HepG2 (cell line): ENCODE measurements at regions not wholly inside any gene's neighbourhood (a gene's known extent, or its start where the extent isn't known, plus 50 kb on each side); places are given as distances from the start of the nearest gene placed in this dataset.

Source experiments
- ARID2 ChIP-seq: sonication (generic); formaldehyde crosslinking; IDR thresholded peaks from 2 replicates; pipeline ENCODE4 v1.8.1; 2022; ENCODE audit warnings: mild to moderate bottlenecking, missing genetic modification reagents, borderline replicate concordance
- EHMT2 ChIP-seq: fragments of 200-600 bp; sonication (generic); IDR thresholded peaks from 2 replicates; pipeline ENCODE4 v1.7.0; 2017; ENCODE audit warnings: antibody characterized with exemption, low read depth, low read length, borderline replicate concordance
- FOXA3 ChIP-seq: IDR thresholded peaks from 2 replicates; pipeline ENCODE4 v1.6.1; 2016; ENCODE audit warnings: missing genetic modification reagents, missing compliant biosample characterization
- GATA4 ChIP-seq: sonication (generic); IDR thresholded peaks from 2 replicates; pipeline ENCODE4 v1.6.1; 2016; ENCODE audit warnings: antibody characterized with exemption, low read depth, borderline replicate concordance
- KDM5A ChIP-seq: fragments of 200-600 bp; sonication (generic); IDR thresholded peaks from 2 replicates; pipeline ENCODE4 v1.7.0; 2018; ENCODE audit warnings: antibody characterized with exemption, mild to moderate bottlenecking, low read length, borderline replicate concordance
- MLLT10 ChIP-seq: sonication (generic); formaldehyde crosslinking; IDR thresholded peaks from 2 replicates; pipeline ENCODE4 v1.4.0; 2020; ENCODE audit warnings: missing genetic modification reagents
- NBN ChIP-seq: fragments of 450-650 bp; conservative IDR thresholded peaks from 2 replicates; pipeline ENCODE4 v1.6.1; 2017
- NR2F6 ChIP-seq, 2 experiments: IDR thresholded peaks; 2 replicates each; pipeline ENCODE4 v1.6.1; 2016; ENCODE audit warnings: antibody characterized with exemption in 1 of 2, mild to moderate bottlenecking in 1 of 2
- PHF21A ChIP-seq: sonication (generic); formaldehyde crosslinking; IDR thresholded peaks from 2 replicates; pipeline ENCODE4 v1.5.0; 2020; ENCODE audit warnings: mild to moderate bottlenecking, missing genetic modification reagents
- POGZ ChIP-seq: sonication (generic); formaldehyde crosslinking; IDR thresholded peaks from 2 replicates; pipeline ENCODE4 v1.4.0; 2020; ENCODE audit warnings: mild to moderate bottlenecking, missing genetic modification reagents
- SSRP1 ChIP-seq: IDR thresholded peaks from 2 replicates; pipeline ENCODE4 v1.6.1; 2016; ENCODE audit warnings: control low read depth
- YEATS4 ChIP-seq: sonication (generic); formaldehyde crosslinking; IDR thresholded peaks from 2 replicates; pipeline ENCODE4 v1.4.0; 2020; ENCODE audit warnings: missing genetic modification reagents, borderline replicate concordance
- ZFP82 ChIP-seq: sonication (generic); formaldehyde crosslinking; IDR thresholded peaks from 2 replicates; pipeline ENCODE4 v1.5.1; 2020; ENCODE audit warnings: mild to moderate bottlenecking, missing genetic modification reagents, borderline replicate concordance
- ZKSCAN5 ChIP-seq: sonication (generic); formaldehyde crosslinking; IDR thresholded peaks from 2 replicates; pipeline ENCODE4 v1.5.1; 2020; ENCODE audit warnings: mild to moderate bottlenecking, missing genetic modification reagents
- ZNF34 ChIP-seq: sonication (generic); formaldehyde crosslinking; IDR thresholded peaks from 2 replicates; pipeline ENCODE4 v1.4.0; 2020; ENCODE audit warnings: mild to moderate bottlenecking, missing genetic modification reagents, borderline replicate concordance
- ZNF496 ChIP-seq: sonication (generic); formaldehyde crosslinking; IDR thresholded peaks from 2 replicates; pipeline ENCODE4 v1.8.1; 2023; ENCODE audit warnings: mild to moderate bottlenecking, moderate library complexity, missing genetic modification reagents; ENCODE audit not compliant: insufficient replicate concordance
- ZNF530 ChIP-seq: sonication (generic); formaldehyde crosslinking; IDR thresholded peaks from 2 replicates; pipeline ENCODE4 v1.5.0; 2020; ENCODE audit warnings: low read depth, mild to moderate bottlenecking, missing genetic modification reagents
- ZNF549 ChIP-seq: sonication (generic); formaldehyde crosslinking; IDR thresholded peaks from 2 replicates; pipeline ENCODE4 v1.5.0; 2020; ENCODE audit warnings: missing genetic modification reagents
- ZNF629 ChIP-seq: sonication (generic); formaldehyde crosslinking; conservative IDR thresholded peaks from 2 replicates; pipeline ENCODE4 v1.5.0; 2020; ENCODE audit warnings: missing genetic modification reagents
- ZNF766 ChIP-seq: sonication (generic); formaldehyde crosslinking; IDR thresholded peaks from 2 replicates; pipeline ENCODE4 v1.5.0; 2020; ENCODE audit warnings: missing genetic modification reagents, borderline replicate concordance
- ZNF781 ChIP-seq: sonication (generic); formaldehyde crosslinking; IDR thresholded peaks from 2 replicates; pipeline ENCODE4 v1.5.1; 2020; ENCODE audit warnings: borderline replicate concordance, mild to moderate bottlenecking, missing genetic modification reagents; ENCODE audit errors: not compliant biosample characterization
- ZSCAN29 ChIP-seq: sonication (generic); formaldehyde crosslinking; conservative IDR thresholded peaks from 2 replicates; pipeline ENCODE4 v1.4.0; 2020; ENCODE audit warnings: mild to moderate bottlenecking, missing genetic modification reagents
- TF ChIP-seq, protein P1 (sequence below): sonication (generic); formaldehyde crosslinking; IDR thresholded peaks from 2 replicates; pipeline ENCODE4 v1.4.0; 2020; ENCODE audit warnings: mild to moderate bottlenecking, missing genetic modification reagents
- TF ChIP-seq, protein P2 (sequence below): sonication (generic); formaldehyde crosslinking; IDR thresholded peaks from 2 replicates; pipeline ENCODE4 v1.4.0; 2020; ENCODE audit warnings: missing genetic modification reagents, borderline replicate concordance
- TF ChIP-seq, protein P3 (sequence below): sonication (generic); formaldehyde crosslinking; IDR thresholded peaks from 2 replicates; pipeline ENCODE4 v1.5.0; 2020; ENCODE audit warnings: missing genetic modification reagents
- TF ChIP-seq, protein P4 (sequence below): sonication (generic); formaldehyde crosslinking; IDR thresholded peaks from 2 replicates; pipeline ENCODE4 v1.8.1; 2023; ENCODE audit warnings: mild to moderate bottlenecking, missing genetic modification reagents, borderline replicate concordance

DNA sequence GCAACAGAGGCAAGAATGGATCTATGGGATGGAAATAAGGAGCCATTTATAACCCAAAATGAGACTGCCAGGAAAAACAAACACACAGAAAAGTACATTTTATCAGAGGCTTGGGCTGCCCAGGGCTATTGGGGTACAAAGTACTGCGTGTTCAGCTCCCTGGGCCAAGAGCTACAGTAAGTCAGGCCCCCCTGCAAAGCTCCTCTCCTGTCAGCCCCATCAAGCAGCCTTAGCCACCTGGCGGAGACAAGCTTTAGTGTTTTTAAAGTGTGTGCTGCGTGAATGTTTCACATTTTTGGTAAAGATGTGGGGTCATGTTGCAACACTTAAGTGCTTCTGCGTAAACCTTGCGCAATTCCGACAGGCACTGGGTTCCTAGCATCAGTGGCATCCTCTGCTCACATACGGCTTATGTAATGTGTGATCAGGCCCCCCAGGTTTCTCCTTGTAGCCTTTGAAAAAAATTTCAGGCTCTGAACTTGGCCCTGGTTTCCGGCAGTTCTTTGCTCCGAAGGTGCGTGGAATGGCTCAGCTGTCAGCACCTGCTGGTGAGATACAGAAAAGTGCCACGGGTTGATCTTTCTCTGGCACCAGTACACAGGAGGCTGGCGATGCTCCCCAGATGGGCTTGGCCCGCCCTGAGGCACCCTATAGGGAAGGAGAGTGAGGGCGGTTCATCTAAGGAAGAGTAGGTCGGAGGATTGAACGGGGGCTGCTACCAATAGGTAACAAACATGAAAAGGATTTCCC is 198.7 kb upstream of the EEA1 start (continued):
- no peak for TF ChIP-seq ZNF549 (CRISPR knock-in tag)
- TF ChIP-seq ZNF530 (CRISPR knock-in tag), result no peak
- peak; percentile 99 for TF ChIP-seq POGZ (CRISPR knock-in tag)
- TF ChIP-seq ZNF496 (CRISPR knock-in tag), result no peak
- no peak for TF ChIP-seq NBN
- TF ChIP-seq KDM5A, result peak; percentile 36; the same call in 1 of the 2 replicates
- TF ChIP-seq YEATS4 (CRISPR knock-in tag), result peak; percentile 85
- TF ChIP-seq, protein P1, sequence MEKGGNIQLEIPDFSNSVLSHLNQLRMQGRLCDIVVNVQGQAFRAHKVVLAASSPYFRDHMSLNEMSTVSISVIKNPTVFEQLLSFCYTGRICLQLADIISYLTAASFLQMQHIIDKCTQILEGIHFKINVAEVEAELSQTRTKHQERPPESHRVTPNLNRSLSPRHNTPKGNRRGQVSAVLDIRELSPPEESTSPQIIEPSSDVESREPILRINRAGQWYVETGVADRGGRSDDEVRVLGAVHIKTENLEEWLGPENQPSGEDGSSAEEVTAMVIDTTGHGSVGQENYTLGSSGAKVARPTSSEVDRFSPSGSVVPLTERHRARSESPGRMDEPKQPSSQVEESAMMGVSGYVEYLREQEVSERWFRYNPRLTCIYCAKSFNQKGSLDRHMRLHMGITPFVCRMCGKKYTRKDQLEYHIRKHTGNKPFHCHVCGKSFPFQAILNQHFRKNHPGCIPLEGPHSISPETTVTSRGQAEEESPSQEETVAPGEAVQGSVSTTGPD (CRISPR knock-in tag), result peak; percentile 96
- TF ChIP-seq ZNF629, result peak; percentile 59
- TF ChIP-seq FOXA3, result peak; percentile 95
- TF ChIP-seq ZNF766 (CRISPR knock-in tag), result peak; percentile 67; the same call in 1 of the 2 replicates
- TF ChIP-seq ZKSCAN5 (CRISPR knock-in tag), result no peak
- TF ChIP-seq, protein P2, sequence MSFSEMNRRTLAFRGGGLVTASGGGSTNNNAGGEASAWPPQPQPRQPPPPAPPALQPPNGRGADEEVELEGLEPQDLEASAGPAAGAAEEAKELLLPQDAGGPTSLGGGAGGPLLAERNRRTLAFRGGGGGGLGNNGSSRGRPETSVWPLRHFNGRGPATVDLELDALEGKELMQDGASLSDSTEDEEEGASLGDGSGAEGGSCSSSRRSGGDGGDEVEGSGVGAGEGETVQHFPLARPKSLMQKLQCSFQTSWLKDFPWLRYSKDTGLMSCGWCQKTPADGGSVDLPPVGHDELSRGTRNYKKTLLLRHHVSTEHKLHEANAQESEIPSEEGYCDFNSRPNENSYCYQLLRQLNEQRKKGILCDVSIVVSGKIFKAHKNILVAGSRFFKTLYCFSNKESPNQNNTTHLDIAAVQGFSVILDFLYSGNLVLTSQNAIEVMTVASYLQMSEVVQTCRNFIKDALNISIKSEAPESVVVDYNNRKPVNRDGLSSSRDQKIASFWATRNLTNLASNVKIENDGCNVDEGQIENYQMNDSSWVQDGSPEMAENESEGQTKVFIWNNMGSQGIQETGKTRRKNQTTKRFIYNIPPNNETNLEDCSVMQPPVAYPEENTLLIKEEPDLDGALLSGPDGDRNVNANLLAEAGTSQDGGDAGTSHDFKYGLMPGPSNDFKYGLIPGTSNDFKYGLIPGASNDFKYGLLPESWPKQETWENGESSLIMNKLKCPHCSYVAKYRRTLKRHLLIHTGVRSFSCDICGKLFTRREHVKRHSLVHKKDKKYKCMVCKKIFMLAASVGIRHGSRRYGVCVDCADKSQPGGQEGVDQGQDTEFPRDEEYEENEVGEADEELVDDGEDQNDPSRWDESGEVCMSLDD (CRISPR knock-in tag), result peak; percentile 77; the same call in 1 of the 2 replicates
- TF ChIP-seq ARID2 (CRISPR knock-in tag), result peak; percentile 95
- peak; percentile 69 for TF ChIP-seq ZNF781 (CRISPR knock-in tag)
- no peak for TF ChIP-seq MLLT10
- TF ChIP-seq EHMT2, result peak; percentile 71; the same call in 1 of the 2 replicates
- no peak for TF ChIP-seq ZFP82
- TF ChIP-seq, protein P3, sequence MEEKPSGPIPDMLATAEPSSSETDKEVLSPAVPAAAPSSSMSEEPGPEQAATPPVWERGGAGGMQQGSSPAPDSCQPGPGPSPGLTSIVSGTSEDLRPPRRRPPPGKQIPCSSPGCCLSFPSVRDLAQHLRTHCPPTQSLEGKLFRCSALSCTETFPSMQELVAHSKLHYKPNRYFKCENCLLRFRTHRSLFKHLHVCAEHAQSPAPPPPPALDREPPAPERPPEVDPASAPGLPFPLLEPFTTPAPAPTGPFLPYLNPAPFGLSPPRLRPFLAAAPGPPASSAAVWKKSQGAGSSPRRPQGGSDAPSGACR (CRISPR knock-in tag), result peak; percentile 90
- TF ChIP-seq, protein P4, sequence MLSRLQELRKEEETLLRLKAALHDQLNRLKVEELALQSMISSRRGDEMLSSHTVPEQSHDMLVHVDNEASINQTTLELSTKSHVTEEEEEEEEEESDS (CRISPR knock-in tag), result 0 out of 2 replicates have a peak, but pooled peaks have one; percentile 35
- peak; percentile 88 for TF ChIP-seq NR2F6 (IDR thresholded peaks at IDR 0.05)
- TF ChIP-seq NR2F6 (CRISPR knock-in tag; IDR thresholded peaks at IDR 0.05), result peak; percentile 96
- peak; percentile 46; the same call in 1 of the 2 replicates for TF ChIP-seq GATA4
- TF ChIP-seq ZSCAN29 (CRISPR knock-in tag), result peak; percentile 90
- peak; percentile 96; the same call in 1 of the 2 replicates for TF ChIP-seq PHF21A (CRISPR knock-in tag)
- no peak; the same call in 1 of the 2 replicates for TF ChIP-seq ZNF34
- peak; percentile 93; the same call in 1 of the 2 replicates for TF ChIP-seq SSRP1 (CRISPR knock-in tag)
